OCI-M1 (cell line): ENCODE measurements at regions not wholly inside any gene's neighbourhood (a gene's known extent, or its start where the extent isn't known, plus 50 kb on each side); places are given as distances from the start of the nearest gene placed in this dataset.
"Not testable (repeated sequence)": the region's sequence is repeated elsewhere in the genome, so short reads cannot be mapped to it uniquely, and the experiment has no call there.

Experiments
- DNase-seq: peaks from one replicate; lab custom pipeline; 2025; lab: John Stamatoyannopoulos, UW

DNA sequence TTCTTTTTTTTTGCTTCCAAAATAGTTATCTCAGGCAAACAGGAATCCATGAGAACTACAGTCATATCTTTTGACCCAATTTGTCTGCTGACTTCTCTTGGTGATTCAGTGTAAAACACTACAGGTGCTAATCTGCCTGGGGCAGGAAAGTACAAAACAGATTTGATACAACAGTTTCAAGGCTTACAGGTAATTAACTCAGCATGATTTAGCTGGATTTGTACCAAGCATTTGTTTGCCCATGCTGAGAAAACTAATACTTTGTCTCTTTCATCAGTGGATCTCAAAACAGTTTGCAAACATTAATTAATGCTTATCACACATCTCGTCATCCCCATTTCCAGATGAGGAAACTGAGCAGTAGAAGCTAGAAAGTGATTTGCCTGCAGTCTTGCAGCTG, 312.5 kb upstream of the SEMA6A start:
- no peak for DNase-seq

DNA sequence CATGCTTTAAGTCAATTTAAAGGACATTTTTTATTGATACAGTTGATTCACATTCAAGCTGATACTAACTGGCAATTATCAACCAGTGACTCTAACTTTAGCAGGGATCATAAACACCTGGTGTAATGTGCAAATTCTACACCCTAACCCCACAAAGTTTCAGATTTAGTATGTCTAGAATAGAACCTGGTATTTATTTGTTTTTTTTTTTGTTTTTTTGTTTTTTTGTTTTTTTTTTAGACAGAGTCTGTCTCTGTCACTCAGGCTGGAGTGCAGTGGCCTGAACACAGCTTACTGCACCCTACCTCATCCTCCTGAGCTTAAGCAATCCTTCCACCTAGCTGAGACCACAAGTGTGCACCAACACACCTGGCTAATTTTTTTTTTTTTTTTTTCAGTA, 311.2 kb upstream of the SEMA6A start:
- no peak for DNase-seq

DNA sequence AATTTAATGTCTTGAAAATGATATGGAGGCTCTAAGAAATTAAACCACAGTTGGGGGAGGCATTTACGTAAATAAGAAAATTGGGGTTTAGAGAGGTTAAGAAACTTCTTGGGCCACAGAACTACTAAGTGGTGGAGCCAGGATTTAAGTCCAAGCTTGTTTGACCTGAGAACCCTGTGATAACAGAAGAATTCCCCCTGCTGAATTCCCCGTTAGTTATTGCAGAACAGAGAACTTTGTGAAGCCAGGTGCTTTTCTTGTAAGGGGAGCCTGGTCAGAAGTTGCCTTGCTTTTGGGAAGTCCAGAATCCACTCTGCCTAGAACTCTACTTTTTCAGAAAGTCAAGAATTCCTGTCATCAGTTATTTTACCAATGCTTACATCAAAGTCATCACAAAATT, 309.3 kb upstream of the SEMA6A start:
- DNase-seq, result no peak

DNA sequence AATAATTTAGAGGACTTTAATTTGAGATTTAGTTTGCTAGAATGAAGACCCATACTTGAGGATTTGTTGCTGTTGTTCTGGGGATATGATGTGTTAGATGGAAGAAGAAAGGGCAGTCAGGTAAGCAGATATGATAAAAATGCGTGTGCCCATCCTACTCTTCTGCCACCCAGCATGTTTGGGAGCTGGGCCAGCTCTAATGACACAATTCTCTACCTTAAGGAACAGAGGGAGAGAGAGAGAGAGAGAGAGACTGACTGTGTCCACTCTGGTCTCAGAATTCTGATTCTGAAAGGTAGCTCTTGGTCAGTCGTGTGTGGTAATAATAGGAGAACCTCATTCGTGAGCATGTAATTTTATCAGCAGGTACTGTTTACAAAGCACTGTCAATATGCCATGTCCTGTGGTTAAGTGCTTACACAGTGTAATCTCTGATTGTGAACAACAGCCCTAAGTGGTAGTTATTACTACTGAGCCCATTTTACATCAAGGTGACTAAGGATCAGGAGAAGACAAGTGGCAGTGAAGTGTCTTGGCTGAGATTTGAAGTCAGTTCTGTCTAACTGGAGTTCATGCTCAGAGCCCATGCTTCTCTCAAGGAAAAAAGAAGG, 307.4 kb upstream of the SEMA6A start:
- no peak for DNase-seq

DNA sequence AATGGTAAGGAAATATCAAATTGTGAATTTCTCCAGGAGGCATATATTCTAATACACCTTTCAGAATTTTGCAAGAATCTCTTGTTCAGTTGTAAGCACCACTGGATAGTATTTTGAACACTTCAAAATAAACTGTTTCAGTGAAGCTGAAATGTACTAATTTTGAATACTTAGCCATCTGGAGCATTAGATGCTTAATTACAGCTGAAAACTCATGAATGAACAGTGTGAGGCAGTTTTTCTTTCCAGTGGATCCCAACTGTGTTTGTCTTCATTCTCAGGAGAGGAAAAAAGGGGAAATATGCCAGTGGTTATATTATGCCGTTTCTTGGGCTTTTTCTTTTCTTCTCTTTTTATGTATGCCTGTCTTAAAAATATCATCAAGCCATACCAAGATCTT, 306.0 kb upstream of the SEMA6A start:
- DNase-seq, result no peak

DNA sequence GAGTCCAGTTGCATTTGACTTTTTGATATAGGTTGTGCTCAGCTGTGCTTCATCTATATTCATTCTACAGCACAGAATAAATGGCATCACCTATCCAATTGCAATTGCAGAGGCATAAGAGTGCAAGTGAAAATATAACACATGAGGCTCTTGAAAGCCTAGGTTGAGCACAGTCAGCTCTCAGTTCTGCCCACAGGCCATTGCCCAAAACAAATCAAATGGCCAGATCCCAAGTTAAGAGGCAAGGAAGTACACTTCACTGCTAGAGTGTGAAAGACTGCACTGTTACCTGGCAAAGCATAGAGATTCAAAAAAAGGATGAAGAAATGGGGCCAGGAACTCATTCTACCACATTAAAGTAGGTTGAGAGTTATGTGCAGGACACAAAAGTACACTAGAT, 305.5 kb upstream of the SEMA6A start:
- no peak for DNase-seq

DNA sequence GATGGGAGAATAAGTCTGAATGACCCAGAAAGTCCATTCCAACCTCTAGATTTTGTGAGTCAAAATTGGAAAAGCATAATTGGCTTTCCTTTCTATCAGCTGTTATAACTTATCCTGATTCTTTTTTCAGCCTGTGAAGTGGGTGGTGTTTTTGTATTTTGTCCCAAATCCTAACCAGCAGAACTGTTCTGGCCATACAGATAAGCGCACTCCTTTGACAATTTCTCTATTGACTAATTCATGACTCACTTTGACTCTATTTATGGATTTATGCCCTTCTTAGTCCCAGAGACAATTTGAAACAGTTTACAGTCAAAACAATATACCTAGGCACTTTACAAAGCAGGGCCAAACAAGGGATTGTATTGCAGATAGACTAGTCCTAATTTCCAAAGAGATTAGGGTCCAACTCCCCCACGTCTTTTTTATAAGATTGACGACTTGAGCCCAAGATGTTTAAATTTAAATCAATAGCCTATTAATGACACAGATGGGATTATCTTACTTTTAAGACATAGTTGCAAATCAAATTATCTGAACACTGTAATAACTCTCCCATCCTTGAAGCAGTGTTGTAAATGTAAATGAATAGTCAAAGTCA, 301.7 kb upstream of the SEMA6A start:
- no peak for DNase-seq

DNA sequence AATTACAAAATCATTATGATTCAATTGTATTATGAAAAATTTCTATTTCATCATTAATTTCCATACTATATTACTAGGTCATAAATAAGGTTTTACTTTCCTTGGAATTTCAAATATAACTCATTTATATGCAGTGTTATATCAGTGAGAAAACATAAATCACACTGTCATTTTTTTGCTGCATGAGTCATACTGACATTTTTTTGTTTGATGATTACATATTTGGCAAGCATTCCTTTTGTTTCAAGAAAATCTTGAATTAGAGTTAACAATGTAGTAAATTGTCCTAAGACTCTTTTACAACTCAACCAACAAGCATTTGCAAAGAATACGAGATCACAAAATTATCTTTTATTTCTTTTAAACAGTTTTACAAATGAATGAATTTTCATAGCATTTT, 298.4 kb upstream of the SEMA6A start:
- DNase-seq, result no peak

DNA sequence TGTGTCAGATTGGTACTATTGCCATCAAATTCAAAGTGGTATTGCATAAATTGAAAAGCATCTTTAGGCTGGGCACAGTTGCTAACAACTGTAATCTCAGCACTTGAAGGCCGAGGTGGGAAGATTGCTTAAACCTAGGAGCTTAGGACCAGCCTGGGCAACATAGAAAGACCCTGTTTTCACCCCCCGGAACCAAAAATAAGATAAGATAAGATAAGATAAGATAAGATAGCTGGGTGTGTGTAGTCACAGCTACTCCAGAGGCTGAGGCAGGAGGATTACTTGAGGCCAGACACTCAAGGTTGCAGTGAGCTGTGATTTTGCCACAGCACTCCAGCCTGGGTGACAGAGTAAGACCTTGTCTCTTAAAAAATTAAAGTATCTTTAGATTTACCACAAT, 297.9 kb upstream of the SEMA6A start:
- DNase-seq, result no peak

DNA sequence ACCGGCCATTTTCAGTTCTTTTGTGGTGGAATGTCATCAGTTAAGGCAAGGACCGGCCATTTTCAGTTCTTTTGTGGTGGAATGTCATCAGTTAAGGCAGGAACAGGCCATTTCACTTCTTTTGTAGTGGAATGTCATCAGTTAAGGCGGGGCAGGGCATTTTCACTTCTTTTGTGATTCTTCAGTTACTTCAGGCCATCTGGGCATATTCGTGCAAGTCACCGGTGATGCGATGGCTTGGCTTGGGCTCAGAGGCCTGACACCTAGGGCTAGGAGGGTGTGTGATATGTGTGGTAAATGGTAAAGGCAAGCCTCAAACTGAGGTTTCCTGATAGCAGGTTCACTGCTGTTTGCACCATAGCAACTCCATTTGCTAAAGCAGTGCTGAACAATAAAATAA, 293.2 kb upstream of the SEMA6A start:
- not testable (repeated sequence) for DNase-seq

DNA sequence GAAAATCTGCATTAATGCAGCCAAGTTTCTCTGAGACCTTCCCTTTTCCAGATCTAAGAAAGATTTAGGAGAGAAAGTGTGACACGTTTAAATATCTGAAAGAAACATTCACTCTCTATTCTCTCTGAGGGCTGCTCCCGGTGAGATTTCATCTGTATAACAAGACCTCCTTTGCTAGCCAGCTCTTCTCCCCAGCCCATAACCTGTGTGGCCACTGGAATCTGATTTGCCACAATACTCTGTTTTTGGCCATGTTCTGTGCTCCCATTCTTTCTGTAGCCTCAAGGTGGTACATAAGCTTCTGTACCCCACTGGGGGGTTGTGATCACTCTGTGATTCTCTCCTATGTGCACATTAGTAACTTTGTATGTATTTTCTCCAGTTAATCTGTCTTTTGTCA, 291.0 kb upstream of the SEMA6A start:
- DNase-seq, result no peak

DNA sequence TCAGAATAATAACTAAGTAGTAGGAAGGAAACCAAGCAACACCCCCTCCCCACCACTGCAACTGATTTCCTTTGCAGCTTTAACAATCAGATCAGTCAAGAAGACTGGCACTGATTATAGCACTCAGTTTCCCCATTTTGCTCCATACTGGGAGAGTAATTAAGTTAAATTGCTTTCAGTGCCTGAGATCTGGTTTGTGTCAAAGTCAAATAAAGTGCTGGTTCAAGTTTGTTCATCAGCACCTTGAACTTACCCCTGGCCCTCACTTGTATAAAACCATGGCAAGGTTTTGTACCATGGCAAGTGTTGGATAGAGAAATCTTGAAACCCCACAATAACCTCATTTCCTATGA, 290.2 kb upstream of the SEMA6A start:
- no peak for DNase-seq

DNA sequence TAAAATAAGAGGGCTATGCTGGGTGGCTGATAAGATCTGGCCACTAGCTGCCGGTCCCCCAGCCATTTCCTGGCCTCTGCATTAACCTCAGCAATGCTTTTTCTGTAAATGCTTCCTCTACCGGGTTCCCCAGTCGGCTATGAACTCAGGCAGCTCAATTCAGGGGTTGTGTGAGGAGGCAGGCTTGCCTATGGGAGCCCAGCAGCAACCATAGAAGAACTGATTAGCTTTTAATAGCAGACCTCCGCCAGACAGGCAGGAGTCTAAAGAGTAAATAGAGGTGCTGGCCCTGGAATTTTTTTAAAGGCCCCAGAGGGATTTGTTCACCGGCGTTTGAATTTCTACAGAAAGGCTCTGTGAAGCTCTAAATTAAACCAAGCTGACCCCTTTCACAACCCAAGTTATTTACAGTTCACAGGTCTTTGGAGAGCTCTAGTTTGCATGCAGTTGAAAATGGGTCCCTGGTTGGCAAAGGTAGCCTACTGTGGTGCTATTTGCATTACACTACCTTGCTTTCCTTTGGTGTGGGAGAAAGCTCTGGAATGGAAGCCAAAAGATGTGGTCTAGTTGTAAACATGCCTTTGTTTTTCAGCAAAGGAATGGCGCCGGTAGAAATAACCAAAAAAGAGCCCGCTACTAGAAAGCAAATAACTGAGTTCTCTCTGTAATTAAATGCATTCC, 289.7 kb upstream of the SEMA6A start:
- DNase-seq, result no peak

DNA sequence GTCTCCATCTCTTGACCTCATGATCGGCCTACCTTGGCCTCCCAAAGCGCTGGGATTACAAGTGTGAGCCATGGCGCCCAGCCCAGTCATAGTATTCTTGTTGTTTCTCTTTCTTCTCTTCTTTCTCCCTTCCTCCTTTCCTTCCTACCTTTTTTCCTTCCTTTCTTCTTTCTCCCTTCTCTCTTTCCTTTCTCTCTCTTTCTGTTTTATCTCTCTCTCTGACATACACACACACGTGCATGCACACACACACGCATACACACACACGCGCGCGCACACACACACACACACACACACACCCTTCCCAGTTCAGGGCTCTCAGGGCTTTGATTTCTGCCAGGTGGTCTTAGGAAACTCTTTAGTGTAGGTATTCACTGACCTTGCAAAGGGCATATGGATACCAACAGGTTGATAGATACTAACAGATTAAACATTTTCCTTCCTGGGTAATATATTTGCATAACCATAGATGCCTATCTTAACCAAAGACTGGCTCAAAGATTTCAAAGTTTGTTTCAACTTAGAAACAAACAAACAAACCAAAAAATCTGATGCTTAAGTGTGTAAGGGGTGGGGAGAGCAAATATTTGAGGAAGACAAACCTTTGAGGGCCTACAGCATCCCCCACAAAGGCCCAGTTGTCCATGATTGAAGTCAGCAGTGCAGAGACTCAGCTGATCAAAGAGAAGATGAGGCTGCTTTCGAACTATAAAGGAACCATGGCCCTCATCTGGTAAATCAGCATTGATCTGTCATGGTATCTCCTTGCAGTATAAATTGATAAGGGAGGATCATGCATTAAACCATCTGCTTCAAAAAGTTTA, 288.2 kb upstream of the SEMA6A start:
- no peak for DNase-seq

DNA sequence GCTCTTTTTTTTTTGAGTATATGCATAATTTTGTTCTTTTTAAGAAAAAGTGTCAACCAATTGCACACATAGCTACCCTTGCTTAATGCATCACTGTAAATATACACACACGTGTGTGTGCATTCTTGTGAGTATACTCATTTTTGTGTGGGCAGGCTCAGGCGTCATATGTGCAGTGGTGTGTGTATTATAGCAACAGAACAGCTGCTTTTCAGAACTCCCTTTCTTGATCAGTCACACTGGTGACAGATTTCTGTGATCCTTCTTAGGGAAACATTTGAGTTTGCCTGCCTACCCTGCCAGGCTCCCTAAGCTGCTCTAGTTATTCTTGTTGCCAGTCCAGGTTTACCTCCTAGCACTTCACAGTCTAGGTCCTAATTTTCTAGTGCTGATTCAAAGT, 287.0 kb upstream of the SEMA6A start:
- DNase-seq, result no peak

DNA sequence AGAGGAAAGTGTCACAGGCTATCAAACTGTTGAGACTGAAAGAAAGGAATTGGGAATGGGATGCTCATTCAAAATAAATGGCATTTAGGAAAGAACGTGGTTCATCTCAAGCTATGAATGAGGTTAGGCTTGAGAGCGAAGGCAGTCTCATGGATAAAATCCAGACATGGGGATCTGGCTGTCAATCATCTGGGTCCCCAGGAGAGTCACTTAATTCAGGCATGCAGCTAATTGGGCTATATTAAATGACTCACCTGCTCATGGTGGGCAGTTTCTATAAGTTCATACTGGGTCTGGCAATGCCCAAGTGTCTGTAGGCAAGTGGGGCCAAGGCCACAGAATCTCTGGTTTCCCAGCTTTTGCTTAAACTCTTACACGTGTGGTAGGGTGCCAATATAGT, 286.5 kb upstream of the SEMA6A start:
- no peak for DNase-seq

DNA sequence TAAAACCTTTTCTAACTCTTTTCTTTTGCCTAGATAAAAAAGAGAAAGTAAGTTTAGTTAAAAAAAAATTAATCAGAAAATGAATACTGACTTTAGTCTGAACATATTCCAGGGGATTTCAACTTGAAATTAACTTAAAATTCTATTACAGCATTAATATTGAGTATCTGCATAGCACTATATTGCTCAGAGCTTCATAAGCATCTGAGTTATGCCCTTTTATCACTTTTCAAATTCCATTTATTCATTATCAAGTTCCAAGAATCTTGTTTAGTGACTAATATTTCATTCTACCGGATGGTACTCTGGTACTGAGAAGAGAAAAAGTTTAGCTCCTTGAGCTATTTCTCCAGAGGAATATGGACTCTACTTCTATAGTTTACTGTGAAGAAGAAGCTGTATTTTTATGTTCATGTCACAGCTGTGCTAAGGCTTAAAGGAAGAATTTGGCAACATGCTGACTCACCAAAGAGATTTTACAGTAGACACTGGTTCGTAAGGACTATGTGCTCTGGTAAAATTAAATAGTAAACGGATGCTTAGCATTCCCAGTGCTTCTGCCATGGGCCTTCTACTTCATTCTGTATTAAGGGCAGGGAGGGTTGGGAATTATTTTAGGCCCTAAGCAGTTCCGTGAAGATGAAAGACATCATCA, 285.2 kb upstream of the SEMA6A start:
- no peak for DNase-seq

DNA sequence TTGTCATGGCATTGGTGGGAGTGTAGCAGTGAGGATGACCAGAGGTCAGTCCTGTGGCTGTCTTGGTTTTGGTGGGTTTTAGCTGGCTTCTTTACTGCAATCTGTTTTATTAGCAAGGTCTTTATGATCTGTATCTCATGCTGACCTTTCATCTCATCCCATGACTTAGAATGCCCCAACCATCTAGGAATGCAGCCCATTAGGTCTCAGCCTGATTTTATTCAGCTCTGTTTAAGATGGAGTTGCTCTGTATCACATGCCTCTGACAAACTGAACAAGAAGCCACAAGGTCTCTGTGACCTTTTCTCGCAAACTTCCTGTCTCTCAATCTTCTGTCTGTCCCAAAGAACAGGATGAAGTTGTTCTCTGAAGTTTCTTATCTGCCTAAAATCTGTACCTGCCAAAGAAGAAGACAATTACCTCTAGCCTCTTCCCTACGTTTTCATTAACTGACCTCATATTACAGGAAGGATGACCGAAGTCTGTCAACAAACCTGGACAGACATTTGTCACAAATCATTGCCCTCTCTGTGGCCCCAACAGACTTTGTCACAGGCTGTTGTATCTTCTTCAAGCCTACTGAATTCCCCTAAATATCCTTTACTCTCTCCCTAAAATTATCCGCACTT, 284.2 kb upstream of the SEMA6A start:
- no peak for DNase-seq

DNA sequence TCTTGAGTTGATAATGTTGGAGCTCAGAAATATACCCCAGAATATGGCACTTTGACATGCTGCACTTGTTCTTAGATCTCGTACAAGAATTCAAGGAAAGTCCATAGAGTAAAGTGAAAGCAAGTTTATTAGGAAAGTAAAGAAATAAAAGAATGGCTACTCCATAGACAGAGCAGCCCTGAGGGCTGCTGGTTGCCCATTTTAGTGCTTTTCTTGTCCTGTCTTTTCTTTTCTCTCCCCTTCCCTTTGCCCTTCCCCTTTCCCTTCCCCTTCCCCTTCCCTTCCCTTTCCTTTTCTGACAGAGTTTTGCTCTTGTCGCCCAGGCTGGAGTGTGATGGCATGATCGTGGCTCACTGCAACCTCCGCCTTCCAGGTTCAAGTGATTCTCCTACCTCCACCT, 283.4 kb upstream of the SEMA6A start:
- not testable (repeated sequence) for DNase-seq

DNA sequence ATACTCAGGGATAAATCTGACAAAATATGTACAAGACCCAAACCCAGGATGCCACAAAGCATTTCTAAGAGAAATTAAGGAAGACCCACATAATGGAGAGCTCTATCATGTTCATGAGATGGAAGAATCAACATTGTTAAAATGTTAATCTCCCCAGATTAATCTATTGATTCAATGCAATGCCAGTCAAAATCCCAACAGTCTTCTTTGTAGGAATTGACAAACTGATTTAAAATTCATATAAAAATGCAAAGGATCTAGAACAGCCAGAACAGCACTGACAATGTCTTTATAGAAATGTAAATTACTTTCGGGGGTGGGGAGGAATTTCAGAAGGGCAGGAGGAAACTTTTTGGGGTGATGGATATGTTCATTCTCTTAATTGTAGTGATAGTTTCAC, 281.6 kb upstream of the SEMA6A start:
- no peak for DNase-seq

DNA sequence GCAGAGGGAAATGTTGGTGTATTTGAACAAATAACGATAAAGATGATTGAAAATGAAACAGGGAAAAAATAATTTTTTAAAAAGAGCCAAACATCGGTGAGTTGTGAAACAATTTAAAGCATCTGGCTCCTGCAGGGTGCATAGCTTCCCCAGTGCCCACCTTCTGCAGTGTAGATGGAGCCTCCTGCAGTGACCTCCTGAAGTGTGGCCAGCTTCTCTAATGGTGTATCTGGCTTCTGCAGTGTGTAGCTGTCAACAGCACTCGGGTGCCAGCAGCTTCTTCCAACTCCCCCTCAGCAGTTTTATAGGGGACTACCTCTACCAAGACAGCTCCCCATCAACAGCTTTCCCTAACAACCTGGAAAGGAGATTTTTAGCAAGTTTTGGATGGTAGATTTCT, 279.4 kb upstream of the SEMA6A start:
- DNase-seq, result no peak

DNA sequence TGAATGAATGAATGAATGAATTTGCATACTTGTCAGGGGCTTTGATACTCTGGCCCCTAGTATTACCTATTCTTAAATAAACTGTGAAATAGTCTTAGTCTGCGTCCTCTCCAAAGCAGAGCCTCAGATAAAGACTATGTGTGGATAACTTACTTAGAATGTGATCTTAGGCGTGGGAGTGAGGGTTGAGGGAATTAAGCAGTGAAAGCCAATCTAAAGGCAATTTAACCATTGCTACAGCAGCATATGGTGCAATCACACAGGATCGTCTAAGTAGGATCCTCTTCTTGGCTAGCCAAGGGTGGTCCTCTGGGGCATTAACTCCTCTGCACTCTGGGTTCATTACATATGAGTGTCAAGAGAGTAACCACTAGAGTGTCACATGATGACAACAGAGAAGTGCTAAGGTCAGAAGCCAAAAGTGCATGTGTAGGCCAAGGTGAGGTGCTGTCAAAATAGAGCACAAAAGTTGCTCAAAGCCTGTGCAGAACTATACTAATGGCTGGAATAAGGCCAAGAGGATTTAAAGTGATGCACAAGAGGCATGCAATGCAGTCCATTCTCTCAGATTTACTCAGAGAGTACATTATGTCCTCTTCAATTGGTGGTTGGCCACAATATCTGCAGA, 274.4 kb upstream of the SEMA6A start:
- DNase-seq, result no peak
